ENCODE measurements at regions not wholly inside any gene's neighbourhood (a gene's known extent, or its start where the extent isn't known, plus 50 kb on each side); places are given as distances from the start of the nearest gene placed in this dataset.

GRCh38 chr3:17954801-17955200, 212.4 kb upstream of the TBC1D5 start:
- intact Hi-C loops (cut with micrococcal nuclease), result no loop called here

- intact Hi-C loops (cut with micrococcal nuclease), result no loop called here
Observed at GRCh38 chr3:17951241-17951640, 208.8 kb upstream of the TBC1D5 start.

GRCh38 chr3:17949101-17949500, 206.7 kb upstream of the TBC1D5 start:
- intact Hi-C loops (cut with micrococcal nuclease), result no loop called here

DNA sequence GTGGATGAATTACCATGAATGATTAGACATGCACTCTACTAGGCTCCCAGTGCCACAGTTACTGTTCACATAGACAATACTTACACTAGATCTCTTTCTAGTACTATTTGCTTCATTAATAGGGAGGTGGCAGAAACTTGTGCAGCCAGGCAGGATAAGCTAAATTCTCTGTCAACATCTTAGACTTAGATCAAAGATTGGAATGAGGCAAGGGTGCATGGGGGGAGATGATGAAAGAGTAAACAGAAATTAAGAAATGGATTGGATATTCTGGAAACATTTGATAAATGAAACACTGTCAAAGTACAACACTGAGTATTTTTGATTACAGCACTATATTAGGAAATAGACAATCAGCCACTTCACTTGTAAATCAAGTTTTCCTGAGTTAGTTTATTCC, 205.4 kb upstream of the TBC1D5 start:
- intact Hi-C loops (cut with micrococcal nuclease), result no loop called here

DNA sequence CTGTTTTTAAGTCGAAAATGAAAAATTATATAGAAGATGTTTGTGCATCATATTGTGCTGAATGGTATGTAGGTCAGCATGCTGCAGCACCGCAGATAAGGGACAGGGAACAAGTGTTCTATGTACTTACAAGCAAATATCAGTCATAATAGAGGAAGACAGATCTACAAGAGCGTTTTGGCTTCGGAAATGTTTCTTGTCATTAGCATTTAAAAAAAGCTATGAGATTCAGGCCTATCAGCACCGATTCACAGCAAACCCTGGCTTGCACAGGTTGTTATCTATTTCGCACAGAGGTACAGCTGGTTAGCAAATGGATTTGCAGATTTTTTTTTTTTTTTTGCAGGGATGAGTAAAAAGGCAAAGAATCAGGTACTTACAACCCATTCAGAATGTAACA, 204.2 kb upstream of the TBC1D5 start:
- intact Hi-C loops (cut with micrococcal nuclease), result no loop called here

DNA sequence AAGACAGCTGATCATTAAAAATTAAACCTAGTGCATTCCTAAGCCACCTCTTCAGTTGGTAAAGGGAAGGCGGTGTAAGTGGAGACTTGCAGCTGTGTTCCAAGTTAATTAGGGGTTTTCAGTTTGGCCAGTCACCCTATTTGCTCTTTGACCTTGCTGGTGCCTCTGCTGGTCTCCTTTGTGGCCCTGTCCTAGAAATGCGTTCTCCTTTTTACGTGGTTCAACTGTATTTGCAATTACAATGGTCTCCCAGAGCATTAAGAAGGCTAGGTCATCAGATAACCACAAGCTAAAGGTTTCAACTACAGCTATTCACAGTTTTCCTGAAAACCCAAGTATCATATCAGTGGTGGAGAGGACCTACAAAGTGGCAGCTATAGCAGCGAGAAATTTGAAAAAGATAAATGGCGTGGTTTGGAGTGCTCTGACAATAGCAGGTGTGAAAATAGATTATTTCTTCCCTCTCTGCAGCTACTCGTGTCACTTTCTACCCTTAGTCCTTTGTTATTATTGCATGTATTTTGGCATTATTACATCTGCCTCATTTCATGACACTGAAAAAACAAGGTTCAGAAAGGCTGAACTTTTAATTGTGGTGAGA, 203.5 kb upstream of the TBC1D5 start:
- intact Hi-C loops (cut with micrococcal nuclease), result no loop called here

DNA sequence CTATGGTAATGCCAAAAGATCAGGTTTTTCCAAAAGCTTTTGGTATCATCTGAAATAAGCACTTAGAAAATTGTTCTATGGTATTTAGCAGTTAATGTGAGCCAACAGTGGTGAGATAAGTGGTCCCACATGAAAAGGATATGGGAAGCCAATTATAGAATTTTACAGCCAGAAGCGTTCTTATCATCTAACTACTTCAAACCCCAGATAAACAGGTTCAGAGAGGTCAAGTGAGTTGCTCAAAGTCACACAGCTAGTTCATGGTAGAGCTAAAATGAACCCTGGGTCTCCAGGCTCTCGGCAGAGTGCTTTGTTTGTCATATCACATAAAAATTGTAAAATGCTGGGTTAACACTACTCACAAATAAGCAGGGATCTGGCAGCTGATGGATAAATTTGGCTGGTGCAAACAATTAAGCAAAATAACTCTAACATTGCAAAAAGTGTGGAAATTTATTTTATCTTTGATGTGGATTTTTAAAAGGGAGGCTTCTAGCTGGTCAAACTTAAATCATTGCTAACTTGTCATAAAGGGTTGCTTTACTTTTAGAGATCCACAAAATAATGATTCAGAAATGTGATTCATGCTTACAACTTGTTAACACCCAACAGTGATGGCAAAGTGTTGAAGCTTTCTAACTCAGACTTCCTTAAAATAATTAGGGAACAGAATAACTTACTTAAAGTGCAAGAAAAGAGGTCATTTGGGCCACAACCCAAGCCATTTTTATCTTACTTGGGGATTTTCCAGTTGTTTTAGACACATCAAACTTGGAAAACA, 202.8 kb upstream of the TBC1D5 start:
- intact Hi-C loops (cut with micrococcal nuclease), result no loop called here

GRCh38 chr3:17942856-17943255, 200.4 kb upstream of the TBC1D5 start:
- intact Hi-C loops (cut with micrococcal nuclease), result no loop called here

DNA sequence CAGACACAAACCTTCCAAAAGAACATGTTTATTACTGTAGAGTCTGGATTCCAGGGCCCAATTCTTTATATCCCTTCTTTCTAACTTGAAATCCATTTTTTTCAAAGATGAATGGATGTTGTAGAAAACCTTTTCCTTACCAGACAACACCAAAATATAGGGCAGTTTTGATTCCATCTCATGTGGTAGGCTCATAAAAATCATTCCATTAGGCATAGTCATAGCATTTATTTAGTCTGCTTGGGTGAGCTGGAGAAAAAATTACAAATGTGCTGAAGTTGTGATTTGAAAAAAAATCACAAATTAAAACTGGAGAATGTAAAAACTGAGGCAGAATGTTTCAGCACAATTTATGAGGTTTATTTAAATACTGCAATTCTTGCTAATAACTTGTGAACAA, 199.3 kb upstream of the TBC1D5 start:
- intact Hi-C loops (cut with micrococcal nuclease), result no loop called here

- intact Hi-C loops (cut with micrococcal nuclease), result no loop called here
Observed at GRCh38 chr3:17941152-17941551, 198.7 kb upstream of the TBC1D5 start.

GRCh38 chr3:17939157-17939556, 196.7 kb upstream of the TBC1D5 start:
- intact Hi-C loops (cut with micrococcal nuclease), result no loop called here

DNA sequence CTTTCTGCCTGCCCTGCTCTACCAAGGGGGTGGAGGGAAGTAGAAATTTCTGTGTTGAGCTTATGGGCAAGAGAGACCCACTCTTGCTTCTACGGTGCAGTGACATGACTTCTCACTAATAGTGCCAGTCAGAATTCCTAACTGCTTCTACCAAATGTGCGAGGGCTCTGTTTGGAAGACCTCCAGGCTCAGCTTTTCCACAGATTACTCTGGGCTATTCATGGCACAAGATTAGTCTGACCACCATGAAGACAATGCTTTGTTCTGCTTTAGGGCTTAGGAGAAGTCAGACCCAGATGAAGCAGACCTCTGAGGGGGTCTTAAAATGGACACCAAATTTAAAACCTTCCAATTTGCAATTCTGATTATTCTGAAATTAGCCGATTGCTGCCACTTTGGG, 195.9 kb upstream of the TBC1D5 start:
- intact Hi-C loops (cut with micrococcal nuclease), result no loop called here

DNA sequence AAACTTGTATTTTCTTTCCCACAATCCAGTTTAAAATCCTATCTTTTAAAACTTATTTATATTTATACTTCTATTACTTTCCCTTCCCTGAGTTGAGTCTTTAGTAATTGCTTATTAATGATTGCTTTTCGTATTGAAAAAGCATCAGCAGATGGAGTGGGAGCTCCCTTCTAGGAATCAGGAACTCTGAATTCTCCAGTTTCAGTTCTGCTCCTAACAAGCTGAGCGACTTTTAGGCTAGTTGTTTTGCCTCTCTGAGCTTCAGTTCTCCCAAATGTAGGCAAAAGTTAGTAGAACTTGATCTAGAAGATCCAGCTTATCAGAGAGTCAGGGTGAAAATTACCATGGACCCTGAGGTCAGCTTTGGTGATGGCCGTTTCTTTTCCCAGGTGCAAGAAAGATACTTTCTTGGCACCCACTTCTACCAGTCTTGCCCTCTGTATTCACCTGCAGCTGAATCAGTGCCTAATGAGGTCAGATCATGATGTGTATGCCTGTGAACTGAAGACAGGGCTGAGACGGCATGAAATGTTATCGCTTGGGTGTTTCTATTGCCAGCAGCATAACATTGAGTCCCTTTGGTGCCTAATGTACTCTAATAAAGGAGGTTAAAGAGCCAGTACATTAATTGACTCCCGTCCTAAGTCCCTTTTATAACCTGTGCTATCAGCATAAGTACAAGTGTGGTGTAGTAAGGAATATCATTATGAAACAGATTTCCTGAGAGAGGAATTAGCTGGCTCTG, 194.5 kb upstream of the TBC1D5 start:
- intact Hi-C loops (cut with micrococcal nuclease), result no loop called here

DNA sequence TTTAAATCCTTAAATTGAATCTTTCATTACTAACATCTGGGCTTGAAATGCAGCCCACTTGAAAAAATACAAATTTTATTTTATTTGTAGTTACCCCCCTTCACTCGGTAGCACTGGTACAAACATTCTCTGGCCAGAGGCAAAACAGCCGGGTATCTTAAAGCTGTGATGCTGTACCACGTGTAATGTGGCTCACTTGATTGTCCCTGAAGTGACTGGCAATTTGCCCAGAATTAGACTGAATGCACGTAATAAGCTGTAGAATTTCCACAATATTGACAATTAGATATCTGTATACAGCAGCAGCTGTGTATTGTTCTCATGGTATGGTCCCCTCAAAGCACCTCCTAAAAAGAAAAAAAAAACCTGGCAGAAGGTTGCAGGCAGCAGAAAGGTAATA, 192.8 kb upstream of the TBC1D5 start:
- intact Hi-C loops (cut with micrococcal nuclease), result no loop called here

DNA sequence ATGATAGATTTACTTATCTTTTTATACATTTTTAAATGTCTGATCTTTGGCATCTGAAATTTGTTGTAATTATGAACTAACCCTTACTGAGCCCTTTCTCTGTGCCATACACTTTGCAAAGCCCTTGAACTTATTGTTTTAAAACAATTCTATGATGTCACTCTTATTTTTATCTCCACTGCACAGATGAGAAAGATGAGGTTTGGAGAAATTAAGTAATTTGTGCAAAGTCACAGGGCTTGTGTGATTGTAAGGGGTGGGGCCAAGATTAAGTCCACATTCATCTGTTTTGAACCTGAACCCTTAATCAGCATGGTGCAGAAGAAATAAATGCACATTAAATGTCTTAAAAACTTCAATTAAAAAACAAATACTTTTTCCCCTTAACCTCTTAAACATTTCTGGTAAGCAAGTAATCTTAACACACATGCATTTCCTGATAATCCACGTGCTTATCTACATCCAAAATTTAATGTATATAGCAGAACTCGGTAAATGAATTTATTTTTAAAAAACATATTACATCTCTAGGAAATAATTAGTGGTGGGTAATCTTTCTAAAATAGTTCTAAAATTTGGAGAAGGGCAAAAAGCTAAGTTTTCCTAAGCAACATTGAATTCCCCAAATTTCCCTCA, 189.8 kb upstream of the TBC1D5 start:
- intact Hi-C loops (cut with micrococcal nuclease), result no loop called here

DNA sequence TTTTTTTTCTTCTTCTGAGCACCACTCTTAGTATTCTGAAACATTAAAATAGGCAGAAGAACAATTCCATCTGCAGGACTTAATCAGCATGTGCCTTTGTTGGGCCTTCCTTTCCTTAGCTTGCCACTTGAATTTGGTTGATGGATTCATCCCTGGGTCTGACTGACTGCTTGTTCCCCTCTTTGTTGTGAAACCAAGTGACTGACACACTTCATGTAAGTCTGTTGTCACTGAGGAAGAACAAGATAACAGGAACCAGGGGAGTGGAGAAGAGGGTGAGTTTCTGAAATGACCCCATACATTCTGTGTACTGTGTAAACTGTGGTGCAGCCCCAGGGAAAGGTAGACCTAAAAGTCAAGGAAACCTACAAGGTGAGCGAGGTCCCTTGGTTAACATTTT, 188.7 kb upstream of the TBC1D5 start:
- intact Hi-C loops (cut with micrococcal nuclease), result no loop called here

DNA sequence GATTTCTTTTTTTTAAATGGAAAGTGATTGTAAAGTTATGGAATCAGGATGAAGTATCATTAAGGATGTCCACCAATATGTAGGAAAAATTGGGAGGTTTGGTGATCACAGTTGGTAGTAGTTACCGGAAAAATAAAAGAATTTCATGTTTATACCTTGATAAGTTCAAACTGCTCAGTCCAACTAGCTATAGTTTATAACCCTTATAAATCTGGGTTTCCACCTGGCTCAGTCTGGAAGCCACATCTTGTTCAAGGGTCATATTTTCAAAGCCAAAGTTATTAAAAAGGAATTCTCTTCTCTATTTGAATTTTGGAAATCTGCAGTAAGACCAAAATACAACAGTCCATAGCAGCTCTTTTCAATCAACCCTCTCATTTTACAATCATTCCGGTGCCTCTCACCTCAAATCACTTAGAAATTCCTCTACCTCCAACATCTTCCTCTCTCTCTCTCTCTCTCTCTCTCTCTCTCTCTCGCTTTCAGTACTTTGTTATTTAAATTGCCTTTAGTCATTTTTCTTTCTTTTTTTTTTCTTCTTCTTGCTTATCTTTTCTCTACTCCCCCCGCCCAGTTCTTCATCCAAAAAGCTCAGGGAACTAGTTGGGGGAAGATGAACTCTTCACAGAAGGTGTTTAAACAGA, 186.2 kb upstream of the TBC1D5 start:
- intact Hi-C loops (cut with micrococcal nuclease), result no loop called here

GRCh38 chr3:17927036-17927435, 184.6 kb upstream of the TBC1D5 start:
- intact Hi-C loops (cut with micrococcal nuclease), result no loop called here

- intact Hi-C loops (cut with micrococcal nuclease), result no loop called here
Observed at GRCh38 chr3:17915341-17915740, 172.9 kb upstream of the TBC1D5 start.

DNA sequence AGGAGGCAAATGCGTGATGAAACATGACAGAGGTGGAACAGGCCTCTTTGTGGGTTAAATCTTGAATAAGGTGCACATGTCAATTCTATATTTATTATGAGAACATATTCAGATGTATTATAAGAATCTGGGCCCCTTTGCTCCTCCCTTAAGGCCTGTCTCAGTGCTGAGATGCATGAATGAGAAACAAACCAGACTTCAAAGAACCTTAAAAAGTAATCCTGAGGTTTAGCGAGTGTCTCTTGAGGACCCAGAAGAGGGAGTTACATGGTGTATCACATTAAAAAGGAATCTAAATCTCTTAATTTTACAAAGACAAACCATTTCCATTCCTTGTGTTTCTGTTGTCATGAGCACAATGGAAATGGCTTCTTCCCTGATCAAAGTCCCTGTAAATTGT, 170.9 kb upstream of the TBC1D5 start:
- intact Hi-C loops (cut with micrococcal nuclease), result no loop called here

- intact Hi-C loops (cut with micrococcal nuclease), result no loop called here
Observed at GRCh38 chr3:17911986-17912760, 169.7 kb upstream of the TBC1D5 start.
